ENCODE measurements at regions not wholly inside any gene's neighbourhood (a gene's known extent, or its start where the extent isn't known, plus 50 kb on each side); places are given as distances from the start of the nearest gene placed in this dataset.

DNA sequence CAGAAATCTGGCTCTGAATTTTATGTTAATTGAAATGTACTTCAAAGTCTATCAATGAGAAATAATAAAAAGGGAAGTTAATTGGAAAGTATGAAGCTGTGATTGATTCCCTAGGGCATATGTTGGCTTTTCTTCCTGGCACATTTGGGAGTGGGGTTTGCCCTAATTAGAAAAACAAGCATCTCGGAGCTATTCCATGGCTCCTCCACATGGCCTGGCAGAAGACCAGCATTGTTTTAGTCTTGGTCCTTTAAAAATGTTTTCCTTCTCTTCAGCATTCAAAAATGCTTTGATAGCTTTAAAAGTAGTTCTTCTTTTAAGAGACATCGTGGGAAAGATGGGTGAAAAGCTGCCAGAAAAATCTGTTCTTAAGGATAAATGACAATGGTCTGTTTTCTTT is 445.5 kb upstream of the PKDCC start:
- no peak overlapping the region for H3K4me3 ChIP-seq (ENCODE audit: low read length)
- DNase-seq (ENCODE audit: low read depth) = no peak
- TF ChIP-seq, protein P1, sequence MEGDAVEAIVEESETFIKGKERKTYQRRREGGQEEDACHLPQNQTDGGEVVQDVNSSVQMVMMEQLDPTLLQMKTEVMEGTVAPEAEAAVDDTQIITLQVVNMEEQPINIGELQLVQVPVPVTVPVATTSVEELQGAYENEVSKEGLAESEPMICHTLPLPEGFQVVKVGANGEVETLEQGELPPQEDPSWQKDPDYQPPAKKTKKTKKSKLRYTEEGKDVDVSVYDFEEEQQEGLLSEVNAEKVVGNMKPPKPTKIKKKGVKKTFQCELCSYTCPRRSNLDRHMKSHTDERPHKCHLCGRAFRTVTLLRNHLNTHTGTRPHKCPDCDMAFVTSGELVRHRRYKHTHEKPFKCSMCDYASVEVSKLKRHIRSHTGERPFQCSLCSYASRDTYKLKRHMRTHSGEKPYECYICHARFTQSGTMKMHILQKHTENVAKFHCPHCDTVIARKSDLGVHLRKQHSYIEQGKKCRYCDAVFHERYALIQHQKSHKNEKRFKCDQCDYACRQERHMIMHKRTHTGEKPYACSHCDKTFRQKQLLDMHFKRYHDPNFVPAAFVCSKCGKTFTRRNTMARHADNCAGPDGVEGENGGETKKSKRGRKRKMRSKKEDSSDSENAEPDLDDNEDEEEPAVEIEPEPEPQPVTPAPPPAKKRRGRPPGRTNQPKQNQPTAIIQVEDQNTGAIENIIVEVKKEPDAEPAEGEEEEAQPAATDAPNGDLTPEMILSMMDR (IDR thresholded peaks at IDR 0.05; ENCODE audit: insufficient read depth, low read depth, low read length, missing control alignments) = no peak

DNA sequence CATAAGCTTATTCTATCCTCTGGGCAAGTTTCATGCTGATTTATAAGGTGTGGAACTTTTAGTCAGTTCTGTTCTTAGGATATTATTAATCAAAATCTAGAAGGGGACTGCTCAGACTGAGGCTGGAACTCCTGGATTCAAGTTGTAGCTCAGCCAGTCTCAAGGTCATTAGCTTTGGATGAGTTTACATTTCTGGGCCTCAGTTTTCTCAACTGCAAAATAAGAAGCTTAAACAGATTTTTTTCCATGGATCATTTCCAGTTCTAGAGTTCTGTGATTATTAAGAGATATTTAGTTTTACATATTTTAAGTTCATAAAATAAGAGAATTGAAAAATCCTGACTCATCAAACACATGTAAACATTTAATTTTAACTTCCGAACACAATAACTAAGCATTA is 442.5 kb upstream of the PKDCC start:
- TF ChIP-seq, protein P1 (IDR thresholded peaks at IDR 0.05; ENCODE audit: insufficient read depth, low read depth, low read length, missing control alignments) = no peak
- no peak overlapping the region for H3K4me3 ChIP-seq (ENCODE audit: low read length)
- DNase-seq (ENCODE audit: low read depth) = no peak

DNA sequence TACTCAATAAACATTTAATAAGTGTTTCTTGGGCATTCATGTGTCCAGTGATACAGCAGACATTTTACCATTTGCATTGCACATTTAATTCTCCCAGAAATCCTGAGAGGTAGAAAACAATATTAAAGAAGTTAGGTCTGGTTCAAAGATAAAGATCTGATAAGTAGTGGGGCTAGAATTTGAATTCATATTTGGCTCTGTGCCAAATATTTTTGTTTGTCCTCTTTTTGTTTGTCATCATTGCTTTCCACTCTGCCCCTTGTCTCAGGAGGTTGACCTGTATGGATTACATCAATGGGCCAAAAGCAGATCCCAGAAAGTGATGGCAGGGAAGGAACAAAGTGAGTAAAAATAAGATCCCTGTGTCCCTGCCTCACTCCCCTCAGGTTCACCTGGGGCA is 441.9 kb upstream of the PKDCC start:
- TF ChIP-seq, protein P1 (IDR thresholded peaks at IDR 0.05; ENCODE audit: insufficient read depth, low read depth, low read length, missing control alignments) = no peak
- no peak for DNase-seq (ENCODE audit: low read depth)

DNA sequence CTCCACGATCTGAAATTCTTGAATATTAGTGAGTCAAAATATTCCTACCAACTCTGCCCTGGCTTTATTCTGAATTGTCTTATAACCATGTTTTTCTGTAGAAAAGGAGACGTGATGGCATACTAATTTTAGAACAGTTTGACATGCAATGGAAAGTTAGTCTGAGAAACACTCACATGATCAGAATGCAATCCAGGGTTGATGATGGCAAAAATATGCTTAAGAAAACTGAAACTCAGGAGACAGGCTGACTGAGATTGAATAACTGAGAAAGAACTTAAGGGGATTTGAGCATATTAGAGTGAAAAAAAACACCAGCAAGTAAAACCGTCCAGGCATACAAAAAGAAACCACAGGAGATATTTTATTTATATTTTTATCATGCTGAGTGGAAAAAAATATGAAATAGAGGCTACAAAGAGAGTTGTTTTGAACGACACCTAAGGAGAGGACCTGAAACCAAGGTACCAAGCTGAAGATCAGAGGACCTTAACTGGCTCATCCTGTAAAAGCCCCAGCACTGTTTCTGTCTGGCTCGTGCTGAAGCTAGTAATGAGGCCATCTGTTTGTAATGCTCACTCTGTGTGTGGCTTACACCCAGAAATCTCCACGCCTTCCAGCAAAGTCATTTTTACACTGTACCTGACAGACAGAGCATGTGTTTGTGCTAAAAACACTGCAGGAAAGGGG is 437.2 kb upstream of the PKDCC start:
- TF ChIP-seq, protein P1 (IDR thresholded peaks at IDR 0.05; ENCODE audit: insufficient read depth, low read depth, low read length, missing control alignments) = no peak
- DNase-seq (ENCODE audit: low read depth) = no peak
- H3K4me3 ChIP-seq (ENCODE audit: low read length) = no peak overlapping the region

More for the DNA sequence above, 441.9 kb upstream of the PKDCC start:
- H3K4me3 ChIP-seq (ENCODE audit: low read length) = no peak overlapping the region

DNA sequence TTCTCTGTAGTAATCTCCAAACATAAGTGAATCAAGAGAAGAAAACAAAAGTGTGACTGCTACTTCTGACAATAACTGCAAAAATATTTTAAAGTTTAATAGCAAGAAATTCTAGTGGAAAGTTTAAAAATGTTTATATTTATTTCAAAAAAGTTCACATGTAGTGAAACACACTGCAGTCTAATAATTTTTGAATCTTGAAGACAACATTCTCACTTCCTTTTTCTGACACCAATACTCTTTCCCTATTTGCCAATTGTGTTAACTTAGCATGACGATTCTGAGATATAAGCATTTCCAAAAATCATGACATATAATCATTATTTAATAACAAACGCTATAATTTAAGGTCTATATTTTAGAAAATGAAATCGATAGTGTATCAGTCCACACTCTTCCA is 429.1 kb upstream of the PKDCC start:
- DNase-seq (ENCODE audit: low read depth) = no peak
- TF ChIP-seq, protein P1 (IDR thresholded peaks at IDR 0.05; ENCODE audit: insufficient read depth, low read depth, low read length, missing control alignments) = no peak

DNA sequence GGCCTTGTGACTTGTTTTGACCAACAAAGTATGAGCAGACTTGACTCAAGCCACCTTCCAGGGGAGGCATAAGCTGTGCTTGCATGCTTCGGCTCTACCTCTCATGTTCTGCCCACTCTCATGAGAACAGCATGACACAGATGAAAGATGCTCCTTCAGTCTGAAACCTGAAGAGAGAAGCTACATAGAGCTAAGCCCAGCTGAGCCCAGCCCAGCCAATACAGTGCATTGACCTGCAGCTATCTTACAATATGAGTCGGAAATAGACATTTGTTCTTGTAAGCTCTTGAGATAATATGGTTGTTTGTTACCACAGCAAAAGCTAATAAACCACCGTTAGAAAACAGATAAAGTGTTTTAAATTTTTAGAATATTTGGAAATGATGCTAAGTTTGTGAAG is 426.7 kb upstream of the PKDCC start:
- no peak overlapping the region for H3K4me3 ChIP-seq (ENCODE audit: low read length)
- TF ChIP-seq, protein P1 (IDR thresholded peaks at IDR 0.05; ENCODE audit: insufficient read depth, low read depth, low read length, missing control alignments) = no peak
- no peak for DNase-seq (ENCODE audit: low read depth)

More for the DNA sequence above, 429.1 kb upstream of the PKDCC start:
- no peak overlapping the region for H3K4me3 ChIP-seq (ENCODE audit: low read length)

DNA sequence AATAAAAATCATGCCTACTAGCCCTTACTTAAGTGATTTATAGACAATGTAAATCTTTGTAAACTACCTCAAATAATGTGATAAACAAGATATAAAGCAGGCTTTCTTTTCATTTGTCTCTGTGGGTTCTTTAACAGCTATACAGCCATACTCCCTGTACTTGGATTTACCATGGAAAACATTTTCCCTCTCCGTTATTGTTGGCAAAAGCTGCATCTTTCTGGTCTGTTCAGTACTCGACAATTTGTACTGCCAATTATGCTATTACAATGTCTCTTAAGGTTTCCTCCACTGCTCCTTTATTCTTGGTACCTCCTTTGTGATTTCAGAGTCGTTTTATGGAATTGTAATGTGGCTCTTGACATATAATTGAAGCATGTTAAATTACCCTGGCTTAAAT is 426.3 kb upstream of the PKDCC start:
- TF ChIP-seq, protein P1 (IDR thresholded peaks at IDR 0.05; ENCODE audit: insufficient read depth, low read depth, low read length, missing control alignments) = no peak
- DNase-seq (ENCODE audit: low read depth) = no peak
- no peak overlapping the region for H3K4me3 ChIP-seq (ENCODE audit: low read length)
